GM21717 (cell line): ENCODE measurements at regions not wholly inside any gene's neighbourhood (a gene's known extent, or its start where the extent isn't known, plus 50 kb on each side); places are given as distances from the start of the nearest gene placed in this dataset.

Experiments used
- ATAC-seq: cut with Tn5 transposase; IDR thresholded peaks from one replicate; pipeline ENCODE4 v1.9.1; 2021; ENCODE audit warnings: mild to moderate bottlenecking, moderate library complexity; ENCODE audit not compliant: unreplicated experiment

- no peak for ATAC-seq
These were observed 675.4 kb upstream of the NR2F2 start for GRCh38 chr15:95655089-95655607.

GRCh38 chr15:95656595-95656994 is 673.9 kb upstream of the NR2F2 start:
- ATAC-seq = no peak

GRCh38 chr15:95658799-95659198 is 671.7 kb upstream of the NR2F2 start:
- no peak for ATAC-seq

GRCh38 chr15:95659656-95660055 is 670.8 kb upstream of the NR2F2 start:
- ATAC-seq = no peak

- no peak for ATAC-seq
These were observed 667.9 kb upstream of the NR2F2 start for GRCh38 chr15:95662638-95663037.

- no peak for ATAC-seq
These were observed 667.1 kb upstream of the NR2F2 start for GRCh38 chr15:95663156-95664100.

GRCh38 chr15:95664450-95664849 is 666.0 kb upstream of the NR2F2 start:
- ATAC-seq = no peak

GRCh38 chr15:95669146-95669922 is 661.2 kb upstream of the NR2F2 start:
- peak; percentile 64 for ATAC-seq

GRCh38 chr15:95674031-95674430 is 656.5 kb upstream of the NR2F2 start:
- no peak for ATAC-seq

GRCh38 chr15:95676500-95676899 is 654.0 kb upstream of the NR2F2 start:
- ATAC-seq = no peak

- no peak for ATAC-seq
These were observed 650.5 kb upstream of the NR2F2 start for GRCh38 chr15:95679847-95680582.

- ATAC-seq = no peak
These were observed 649.8 kb upstream of the NR2F2 start for GRCh38 chr15:95680728-95681127.

GRCh38 chr15:95681836-95682544 is 648.5 kb upstream of the NR2F2 start:
- ATAC-seq = no peak

GRCh38 chr15:95684126-95684525 is 646.4 kb upstream of the NR2F2 start:
- ATAC-seq = no peak

- ATAC-seq = no peak
These were observed 645.8 kb upstream of the NR2F2 start for GRCh38 chr15:95684693-95685115.

GRCh38 chr15:95687061-95687460 is 643.4 kb upstream of the NR2F2 start:
- no peak for ATAC-seq

GRCh38 chr15:95687686-95688085 is 642.8 kb upstream of the NR2F2 start:
- ATAC-seq = no peak

- peak; percentile 75 for ATAC-seq
These were observed 639.7 kb upstream of the NR2F2 start for GRCh38 chr15:95690631-95691340.

- no peak for ATAC-seq
These were observed 636.6 kb upstream of the NR2F2 start for GRCh38 chr15:95693917-95694316.

GRCh38 chr15:95698230-95698629 is 632.3 kb upstream of the NR2F2 start:
- no peak for ATAC-seq
